CD4-positive, alpha-beta T cell treated with Interleukin-17A for 4 hours (primary cell): ENCODE measurements at regions not wholly inside any gene's neighbourhood (a gene's known extent, or its start where the extent isn't known, plus 50 kb on each side); places are given as distances from the start of the nearest gene placed in this dataset.

Experiments
- DNase-seq: peaks from one replicate; pipeline ENCODE4 v3.0.0-alpha.2; 2020; ENCODE audit warnings: mixed read lengths

DNA sequence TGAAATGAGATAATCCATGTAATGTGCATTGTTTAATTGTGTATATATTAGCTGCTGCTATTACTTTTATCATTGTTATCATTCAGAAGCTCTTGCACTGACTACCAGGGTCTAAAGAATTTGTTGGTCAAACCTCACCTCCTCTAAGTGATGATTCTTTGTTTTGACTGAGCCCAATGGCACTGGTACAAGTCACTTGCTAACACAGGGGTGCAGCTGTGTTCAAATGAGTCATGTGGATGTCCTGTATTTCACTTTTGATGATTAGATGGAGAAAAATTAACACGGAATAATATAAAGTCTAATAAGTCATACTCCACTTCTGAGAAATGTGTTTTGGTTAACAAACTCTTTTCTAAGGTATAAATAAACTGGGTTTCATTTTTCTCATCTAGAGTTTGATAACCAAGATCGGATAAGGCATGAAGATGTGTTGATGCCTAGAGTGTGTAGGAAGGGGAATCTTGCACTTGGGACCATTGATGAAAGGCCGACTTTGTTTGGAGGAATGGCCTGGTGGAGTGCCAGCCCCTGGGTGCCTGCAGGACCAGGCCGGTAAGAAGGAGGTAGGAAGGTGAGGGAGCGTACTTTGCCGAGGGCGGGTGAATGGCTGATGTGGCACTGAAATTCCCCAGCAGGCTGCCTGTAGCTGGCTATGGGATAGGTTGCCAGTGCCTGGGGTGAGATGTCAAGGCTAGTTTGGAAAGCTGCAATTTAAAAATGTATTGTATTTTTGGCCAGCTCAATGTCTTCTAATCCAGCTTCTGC is 244.7 kb upstream of the ZPLD1 start:
- no peak for DNase-seq

DNA sequence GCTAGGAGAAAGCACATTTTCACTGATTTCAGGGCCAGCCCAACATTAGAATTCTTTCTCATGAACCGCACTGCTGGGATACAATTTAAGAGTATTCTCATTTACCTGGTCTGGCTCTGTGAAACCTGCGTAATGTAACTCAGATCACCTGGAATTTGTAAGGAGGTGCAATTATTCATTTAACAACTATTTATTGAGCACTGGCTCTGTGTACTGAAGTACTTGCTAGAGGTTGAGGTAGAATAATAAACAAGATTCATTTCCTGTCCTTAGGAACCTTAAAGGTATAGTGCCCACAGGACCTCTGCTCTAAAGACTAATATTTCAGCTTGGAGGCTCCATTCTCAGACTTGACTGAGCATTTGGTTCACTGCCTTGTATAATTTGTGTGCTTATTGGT is 242.2 kb upstream of the ZPLD1 start:
- DNase-seq: no peak

DNA sequence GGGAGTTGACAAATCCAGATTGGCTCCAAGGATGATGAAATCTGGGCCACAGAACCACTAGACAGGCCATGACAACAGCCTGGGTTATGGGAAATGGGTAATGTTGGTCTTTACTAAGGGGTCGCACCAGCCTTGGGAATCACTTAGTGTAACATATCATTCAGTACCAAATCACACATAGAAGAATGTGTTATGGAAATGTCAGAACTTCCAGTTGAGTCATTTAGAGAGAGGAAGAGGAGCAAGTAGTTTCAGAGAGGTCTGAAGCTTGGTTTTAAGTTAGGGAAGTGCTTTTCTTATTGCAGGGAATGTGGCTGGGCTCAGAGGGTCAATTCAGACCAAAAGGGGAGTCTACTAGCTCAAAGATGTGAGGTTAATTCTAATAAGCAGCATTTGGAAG is 241.6 kb upstream of the ZPLD1 start:
- no peak for DNase-seq

DNA sequence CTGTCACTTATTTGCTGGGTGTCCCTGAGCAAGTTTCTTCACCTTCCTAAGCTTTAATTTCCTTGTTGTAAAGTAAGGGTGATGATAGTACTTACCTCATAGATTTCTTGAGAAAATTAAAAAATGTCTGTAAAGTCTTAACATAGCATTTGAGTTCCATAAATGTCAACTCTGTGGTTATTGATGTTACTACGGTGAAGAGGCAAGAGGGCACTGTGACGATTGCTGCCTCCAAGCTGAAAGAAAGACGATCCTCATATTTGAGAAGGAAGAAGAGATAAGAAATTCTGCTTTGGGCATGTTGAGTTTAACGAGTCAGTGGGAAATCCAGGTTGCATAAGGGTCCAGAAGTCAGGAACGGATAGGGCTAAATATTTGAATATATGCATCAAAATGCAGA is 240.8 kb upstream of the ZPLD1 start:
- DNase-seq: no peak

DNA sequence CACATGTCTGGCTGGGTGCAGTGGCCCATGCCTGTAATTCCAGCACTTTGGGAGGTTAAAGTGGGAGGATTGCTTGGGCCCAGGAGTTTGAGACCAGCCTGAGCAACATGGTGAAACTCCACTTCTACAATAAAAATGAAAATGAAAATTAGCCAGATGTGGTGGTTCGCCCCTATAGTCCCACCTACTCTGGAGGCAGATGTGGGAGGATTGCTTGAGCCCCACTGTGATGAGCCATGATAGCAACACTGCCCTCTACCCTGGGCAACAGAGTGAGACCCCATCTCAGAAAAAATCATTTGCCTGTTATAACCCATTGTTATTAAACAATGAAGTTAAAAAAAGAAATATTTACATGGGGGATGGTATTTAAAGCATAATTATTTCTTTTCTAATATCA is 240.1 kb upstream of the ZPLD1 start:
- DNase-seq: no peak

DNA sequence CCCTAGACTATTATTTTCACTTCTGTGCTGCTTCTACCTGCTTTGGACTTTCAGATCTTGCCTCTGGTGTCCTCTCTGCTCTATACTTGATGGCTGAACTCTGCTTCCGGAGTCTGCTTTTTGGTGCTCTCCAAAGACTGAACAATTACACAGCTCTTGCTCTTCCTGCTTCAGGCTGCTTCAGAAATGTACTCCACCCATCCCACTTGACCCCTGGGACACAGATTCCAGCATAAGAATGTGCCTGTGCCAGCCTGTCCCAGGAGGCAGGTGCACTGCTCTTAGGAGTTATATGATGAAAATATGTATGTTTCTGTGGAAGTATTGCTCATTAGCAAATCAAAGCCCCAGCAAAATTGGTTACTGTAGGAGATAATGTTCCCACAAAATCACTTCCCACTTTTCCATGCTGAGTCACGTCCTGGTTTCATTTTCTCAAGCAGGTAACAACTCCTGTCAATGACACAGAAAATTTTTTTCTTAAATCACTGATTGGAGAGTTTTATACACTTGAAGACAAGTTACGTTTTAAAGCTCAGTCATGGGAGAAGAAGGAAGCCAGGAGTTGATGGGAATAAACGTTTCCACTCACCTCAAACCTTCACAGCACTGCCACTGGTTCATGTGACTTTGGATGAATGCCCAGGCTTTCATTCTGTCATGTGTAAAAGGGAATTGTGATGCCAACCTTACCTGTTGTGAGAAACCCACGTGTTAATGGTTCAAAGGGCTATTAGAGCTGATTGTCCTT is 239.4 kb upstream of the ZPLD1 start:
- no peak for DNase-seq

DNA sequence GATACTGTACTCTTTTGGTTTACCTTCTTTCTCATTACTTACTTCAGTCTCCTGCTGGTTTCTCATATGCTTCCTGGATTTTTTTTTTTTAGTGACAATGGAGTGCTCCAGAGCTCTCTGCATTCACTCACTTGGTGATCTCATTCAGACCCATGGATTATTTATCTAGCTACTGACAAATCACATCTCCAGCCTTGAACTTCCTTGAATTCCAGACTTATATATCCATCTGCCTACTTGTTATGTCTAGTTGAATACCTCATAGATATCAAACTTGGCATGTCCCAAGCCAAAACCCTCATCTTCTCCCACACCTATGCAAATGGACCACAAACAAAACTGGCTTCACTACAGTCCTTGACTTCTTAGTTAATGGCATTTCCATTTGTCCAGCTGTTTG is 234.7 kb upstream of the ZPLD1 start:
- no peak for DNase-seq

DNA sequence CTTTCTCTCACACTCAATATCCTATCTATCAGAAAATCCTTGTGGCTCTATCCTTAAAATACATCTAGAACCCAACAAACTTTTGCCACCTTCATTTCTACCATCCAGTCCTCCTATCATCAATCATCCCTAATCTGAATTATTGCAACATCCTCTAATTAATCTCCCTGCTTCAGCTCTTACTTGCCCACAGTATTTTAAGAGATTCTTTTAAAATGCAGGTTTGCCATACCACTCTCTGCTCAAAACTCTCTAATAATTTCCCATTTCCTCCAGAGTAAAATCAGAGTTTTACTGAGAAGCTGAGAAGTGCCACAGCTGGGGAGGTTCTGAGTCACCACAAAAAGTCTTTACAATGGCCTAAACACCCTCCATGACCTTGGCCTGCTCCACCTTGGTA is 234.3 kb upstream of the ZPLD1 start:
- DNase-seq: no peak

DNA sequence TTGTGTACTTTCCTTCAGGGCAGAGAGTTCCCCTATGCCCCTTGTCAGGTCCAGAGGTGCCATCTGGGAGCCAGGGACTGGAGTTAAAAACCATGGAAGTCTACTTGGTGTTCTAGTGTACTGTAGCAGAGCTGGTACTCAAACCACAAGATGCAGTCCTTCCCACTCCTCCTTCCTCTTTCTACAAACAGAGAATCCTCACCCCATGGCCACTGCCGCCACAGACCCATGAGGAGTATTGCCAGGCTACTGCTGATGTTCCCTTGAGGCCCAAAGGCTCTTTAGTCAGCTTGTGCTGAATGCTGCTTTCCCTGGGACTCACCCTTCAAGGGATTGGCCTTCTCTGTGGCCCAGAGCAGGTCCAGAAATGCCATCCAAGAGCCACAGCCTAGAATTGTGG is 229.2 kb upstream of the ZPLD1 start:
- no peak for DNase-seq

DNA sequence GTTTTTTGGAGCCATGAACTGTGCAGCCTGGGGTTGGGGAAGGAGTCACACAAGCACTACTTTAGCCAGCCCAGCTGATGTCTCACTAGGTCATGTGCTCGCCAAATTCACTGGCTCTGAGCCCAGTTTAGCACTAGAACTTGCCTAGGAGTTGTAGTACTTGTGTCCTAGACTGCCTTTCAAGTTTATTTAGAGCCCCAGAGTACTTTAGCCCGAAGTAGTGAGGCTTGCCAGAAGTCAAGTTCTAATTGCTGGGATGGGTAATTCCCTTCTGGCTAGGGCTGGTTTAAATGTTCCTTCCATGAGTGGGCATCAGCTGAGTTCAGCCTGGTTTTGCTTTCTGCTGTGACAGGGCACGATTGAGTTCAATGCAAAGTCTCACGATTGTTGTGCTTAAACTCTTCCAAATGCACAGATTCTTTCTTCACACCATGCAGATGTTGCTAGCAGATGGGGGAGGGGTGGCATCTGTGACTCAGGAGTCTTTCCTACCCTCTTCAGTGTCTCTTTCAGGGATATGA is 228.2 kb upstream of the ZPLD1 start:
- DNase-seq: no peak

DNA sequence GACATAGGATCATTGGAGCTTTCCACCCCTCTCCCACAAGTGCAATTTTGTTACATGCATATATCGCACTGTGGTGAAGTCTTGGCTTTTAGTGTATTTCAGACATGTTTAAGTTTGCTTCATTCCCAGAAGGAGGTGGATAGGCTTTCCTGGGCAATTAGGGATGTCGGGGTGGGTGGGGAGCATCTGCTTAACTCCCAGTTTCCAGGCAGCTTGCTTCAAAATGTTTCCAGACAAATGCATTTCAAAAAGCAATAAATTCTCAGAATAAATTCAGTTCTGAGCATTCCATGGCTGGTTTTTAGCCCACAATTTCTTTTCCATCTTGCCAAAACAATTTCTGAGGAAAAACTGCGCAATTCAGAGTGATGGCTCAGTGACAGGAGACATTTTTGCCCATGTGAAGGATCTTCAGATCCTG is 227.7 kb upstream of the ZPLD1 start:
- no peak for DNase-seq

DNA sequence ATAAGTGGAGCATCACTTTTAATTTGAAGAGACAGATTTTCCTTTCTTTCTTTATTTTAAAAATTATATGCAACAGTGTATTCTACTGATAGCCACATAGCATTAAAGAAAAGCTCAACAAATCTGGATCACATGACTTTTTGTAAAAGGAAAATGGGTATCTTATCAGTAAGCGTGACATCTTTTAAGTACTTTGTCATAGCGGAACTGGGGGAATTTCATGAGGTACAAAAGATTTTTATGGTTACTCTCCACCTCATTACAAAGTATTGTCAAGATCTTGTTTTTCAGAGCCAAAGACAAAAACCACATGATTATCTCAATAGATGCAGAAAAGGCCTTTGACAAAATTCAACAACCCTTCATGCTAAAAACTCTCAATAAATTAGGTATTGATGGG is 219.6 kb upstream of the ZPLD1 start:
- no peak for DNase-seq

DNA sequence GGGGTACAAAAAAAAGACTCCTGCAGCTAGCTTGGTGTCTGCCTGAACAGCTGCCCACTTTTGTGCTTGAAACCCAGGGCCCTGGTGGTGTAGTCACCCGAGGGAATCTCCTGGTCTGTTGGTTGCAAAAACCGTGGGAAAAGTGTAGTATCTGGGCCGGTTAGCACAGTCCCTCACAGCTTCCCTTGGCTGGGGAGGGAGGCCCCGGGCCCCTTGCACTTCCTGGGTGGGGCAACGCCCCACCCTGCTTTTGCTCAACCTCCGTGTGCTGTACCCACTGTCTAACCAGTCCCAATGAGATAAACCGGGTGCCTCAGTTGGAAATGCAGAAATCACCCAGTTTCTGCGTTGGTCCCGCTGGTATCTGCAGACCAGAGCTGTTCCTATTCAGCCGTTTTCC is 211.7 kb upstream of the ZPLD1 start:
- DNase-seq: peak; percentile 41

DNA sequence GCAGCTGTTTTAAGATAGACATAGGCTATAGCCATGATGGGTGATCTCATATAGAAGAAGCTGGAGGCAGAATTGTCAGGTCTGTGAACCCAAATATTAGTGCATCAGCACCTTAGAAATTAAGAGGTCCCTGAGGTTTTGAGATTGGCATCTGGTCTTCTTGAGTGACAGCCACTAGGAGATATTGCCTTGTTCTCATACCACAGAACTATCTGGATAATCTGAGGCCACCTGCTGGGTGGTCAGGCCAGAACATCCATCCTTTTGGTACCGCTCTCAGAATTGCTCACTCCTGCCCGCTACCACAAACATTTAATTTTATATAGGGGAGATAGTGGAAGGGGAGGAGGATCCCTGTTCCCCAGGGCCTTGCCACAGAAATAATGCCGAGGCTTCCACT is 210.6 kb upstream of the ZPLD1 start:
- DNase-seq: peak; percentile 17

DNA sequence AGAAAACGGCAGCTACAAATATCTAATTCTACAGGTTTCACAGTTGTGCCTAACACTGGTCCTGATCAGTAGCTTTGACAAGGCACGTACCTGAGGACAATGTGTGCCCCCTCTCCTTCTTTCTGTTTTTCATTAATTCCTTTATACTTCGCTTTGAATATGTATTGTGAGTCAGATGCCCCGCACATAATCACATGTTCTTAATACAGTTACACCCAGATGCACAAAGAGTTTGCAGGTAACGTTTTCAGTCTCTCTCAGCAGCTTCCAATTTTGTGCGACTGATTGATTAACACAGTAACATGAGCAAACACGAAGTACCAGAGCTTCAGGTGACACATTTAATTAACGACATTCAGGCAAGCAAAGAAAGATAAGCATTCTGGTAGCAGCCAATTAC is 209.8 kb upstream of the ZPLD1 start:
- DNase-seq: no peak

DNA sequence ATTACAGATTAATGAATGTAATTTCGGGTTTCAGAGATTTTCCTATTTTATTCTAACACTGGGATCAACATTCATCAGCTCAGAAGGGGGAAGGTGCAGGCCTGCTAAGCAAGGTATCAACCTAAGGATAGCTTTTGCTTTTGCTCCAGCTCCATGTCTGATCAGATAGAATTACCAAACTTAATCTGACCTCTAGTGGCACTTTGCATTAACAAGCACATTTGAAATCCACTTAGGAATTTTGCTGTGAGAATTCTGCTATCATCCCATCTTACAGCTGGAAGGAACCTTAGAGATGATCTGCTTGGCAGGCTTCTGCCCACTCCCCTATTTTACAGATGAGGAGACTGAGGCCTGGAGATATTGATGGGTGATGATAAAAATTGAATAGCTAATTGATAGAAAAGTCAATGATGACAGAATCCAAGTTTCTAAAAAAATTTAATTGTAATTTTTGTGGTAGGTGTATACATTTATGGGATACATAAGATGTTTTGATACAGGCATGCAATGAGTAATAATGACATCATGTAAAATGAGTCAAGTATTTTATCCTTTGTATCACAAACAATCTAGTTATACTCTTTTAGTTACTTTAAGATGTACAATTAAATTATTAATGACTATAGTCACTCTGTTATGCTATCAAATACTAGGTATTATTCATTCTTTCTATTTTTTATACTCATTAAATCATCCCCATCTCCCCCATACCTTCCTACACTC is 209.2 kb upstream of the ZPLD1 start:
- DNase-seq: peak; percentile 25

DNA sequence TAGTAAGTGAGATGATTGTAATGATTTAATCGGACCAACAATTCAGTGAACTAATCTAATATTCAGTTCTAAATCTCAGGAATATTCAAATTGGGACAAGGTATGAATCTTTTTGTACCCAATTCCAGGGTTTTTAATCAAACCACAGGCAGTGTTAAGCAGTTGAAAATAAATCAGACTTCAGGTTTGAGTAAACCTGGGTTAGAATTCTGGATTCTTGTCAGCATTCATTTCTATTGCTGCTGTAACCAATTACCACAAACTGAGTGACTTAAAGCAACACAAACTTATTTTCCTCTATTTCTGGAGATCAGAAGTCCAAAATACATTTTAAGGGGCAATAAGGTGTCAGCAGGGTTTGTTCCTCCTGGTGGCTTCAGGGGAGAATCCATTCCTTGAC is 208.4 kb upstream of the ZPLD1 start:
- no peak for DNase-seq

DNA sequence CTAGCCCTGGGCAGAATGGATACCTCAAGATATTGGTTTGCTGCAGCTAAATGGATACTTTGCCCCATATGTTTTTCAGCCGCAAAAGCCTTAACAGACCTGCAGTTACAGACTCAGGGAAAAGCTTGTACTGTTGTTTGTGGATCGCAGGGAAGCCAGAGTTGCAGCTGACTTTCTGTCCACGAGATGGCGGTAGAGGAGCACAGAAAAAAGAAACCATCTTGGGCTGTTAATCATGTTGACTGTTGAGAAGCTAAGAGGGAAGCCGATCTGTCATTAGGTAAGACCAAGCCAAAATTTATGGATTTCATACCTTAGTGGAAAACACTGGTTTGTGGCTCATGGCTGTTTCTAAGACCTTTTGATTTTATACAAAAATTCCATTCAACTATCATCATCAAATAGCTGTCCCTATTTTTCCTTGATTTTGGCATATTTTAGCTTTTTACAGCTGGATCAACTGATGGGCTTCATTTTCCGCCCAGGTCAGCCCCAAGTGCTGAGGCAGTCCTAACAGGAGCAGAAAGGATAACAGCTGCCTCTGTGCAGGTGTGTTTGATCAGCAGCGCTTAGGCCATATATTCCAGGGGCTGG is 205.7 kb upstream of the ZPLD1 start:
- DNase-seq: peak; percentile 77

DNA sequence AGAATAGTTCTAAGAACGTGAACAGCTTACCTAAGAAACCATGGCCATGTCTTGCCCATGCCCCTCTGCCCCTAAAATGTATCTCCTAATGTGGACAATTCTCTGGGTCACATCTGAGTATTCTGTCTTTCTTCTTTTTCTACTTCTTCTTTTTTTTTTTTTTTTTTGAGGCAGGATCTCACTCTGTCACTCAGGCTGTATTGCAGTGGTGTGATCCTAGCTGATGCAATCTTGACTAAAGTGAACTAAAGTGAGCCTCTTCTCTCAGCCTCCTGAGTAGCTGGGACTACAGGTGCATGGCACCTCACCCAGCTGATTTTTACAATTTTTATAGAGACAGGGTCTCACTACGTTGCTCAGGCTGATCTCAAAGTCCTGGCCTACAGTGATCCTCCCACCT is 204.8 kb upstream of the ZPLD1 start:
- DNase-seq: no peak

DNA sequence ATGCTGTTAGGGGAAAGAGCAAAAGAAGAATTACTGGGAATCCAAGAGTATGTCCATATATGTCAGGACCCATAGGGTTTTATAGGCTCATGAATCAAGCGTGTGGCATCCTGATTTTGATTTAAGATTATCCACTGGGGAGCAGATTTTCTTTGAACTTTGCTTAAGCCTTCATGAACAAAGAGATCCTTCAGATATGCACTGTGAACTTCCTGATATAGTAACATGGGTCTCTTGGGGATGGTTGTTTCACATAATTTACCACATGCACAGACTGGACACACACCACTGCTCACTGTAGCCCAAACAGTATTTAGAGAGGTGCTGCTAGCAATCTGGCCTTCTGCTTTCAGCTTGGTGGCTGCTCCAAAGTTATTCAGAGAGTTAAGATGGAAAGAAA is 200.9 kb upstream of the ZPLD1 start:
- DNase-seq: no peak

DNA sequence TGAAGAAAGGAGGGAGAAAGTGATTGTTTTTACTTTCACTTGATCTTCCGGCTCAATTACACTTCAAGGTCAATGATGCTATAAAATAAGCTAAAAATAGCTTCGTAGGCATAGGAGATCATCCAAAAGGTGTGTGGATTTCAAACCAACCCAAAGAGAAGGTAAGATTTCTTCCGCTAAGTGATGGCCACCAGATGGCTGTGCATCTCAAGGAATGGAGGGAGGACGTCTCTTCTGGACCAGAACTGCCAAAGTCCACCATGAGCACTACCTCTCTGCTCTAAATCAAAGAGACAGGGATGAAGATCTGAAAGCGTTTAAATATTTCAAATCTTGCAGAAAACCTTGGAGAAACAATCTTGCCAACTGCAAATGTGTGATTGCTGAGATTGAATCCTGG is 199.1 kb upstream of the ZPLD1 start:
- DNase-seq: no peak

DNA sequence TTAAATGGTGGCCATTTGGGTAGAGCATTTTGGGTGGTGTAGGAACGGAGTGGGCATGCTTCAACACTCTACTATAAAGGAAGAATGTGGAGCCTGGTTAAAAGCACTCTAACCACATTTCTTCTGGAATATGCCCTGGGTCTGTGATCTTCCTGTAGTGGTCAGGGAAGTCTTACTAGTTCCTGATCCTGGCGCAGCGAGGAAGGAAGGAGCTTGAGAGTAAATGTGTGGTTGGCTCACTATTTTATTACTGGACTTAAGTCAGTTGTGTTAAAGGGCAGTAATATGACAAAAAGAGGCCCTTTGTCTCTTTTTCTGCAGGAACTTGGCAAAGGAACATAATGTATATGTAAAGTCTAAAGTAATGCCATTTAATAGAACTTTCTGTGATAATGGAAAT is 197.6 kb upstream of the ZPLD1 start:
- no peak for DNase-seq

DNA sequence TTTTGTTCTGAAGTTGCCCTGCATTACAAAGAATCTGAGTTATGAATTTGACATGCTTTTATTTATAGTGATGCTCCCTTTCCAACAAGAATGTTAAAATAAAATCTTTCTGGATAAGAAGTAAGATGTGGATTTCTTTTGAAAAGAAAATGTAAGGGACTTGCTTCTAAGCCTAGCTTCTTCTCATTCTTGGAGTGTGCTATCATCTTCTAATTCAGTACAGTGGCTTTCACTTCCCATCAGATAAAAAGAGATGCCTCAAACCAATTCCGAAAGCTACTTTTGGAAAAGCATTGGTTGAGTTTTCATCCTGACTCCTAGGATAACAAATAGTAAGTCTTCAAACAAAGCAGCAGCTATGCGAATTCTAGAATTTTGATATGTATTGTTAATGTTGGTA is 197.0 kb upstream of the ZPLD1 start:
- DNase-seq: no peak
